Iris pigment epithelial cell (primary cell): ENCODE measurements at regions not wholly inside any gene's neighbourhood (a gene's known extent, or its start where the extent isn't known, plus 50 kb on each side); places are given as distances from the start of the nearest gene placed in this dataset.
"Not testable (repeated sequence)": the region's sequence is repeated elsewhere in the genome, so short reads cannot be mapped to it uniquely, and the experiment has no call there.

Experiments
- DNase-seq: peaks from one replicate; pipeline ENCODE4 v3.0.0-alpha.2; 2011; ENCODE audit warnings: low read depth

DNA sequence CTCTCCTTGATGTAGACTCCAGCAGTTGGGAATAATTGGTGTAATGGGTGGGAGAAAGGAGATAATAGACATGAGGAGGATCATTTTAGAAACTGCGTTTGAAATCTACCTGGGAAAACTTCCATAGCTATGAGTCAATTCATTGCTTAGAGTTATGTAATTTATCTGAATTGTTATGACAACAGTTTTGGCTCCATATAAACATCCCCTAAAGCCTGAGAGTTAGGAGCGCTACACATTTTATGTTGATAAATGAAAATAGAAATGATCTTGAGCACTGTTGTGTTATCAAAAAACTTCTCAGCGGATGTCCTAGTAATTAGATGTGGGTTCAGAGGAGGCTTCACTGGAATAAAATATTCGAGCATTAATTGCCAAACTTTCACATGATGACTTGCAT, 573.4 kb downstream of the TSN start:
- no peak for DNase-seq

DNA sequence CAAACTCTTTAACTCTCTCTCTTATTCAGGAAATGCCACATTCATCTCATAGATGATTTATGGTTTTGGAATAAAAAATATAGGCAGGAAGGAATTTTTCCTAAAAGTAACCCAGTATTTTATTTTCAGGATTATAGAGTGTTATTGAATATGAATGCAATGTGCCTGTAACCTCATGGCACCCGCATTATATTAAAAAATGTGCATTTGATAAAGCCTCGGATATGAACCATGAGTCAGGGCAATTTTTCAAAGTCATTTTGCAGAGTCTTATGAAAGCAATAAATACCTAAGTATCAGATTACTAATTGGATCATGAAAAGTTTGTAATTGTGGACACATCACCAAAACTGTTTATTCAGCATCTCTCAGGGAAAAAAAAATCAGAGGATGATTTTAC, 573.8 kb downstream of the TSN start:
- DNase-seq: no peak

DNA sequence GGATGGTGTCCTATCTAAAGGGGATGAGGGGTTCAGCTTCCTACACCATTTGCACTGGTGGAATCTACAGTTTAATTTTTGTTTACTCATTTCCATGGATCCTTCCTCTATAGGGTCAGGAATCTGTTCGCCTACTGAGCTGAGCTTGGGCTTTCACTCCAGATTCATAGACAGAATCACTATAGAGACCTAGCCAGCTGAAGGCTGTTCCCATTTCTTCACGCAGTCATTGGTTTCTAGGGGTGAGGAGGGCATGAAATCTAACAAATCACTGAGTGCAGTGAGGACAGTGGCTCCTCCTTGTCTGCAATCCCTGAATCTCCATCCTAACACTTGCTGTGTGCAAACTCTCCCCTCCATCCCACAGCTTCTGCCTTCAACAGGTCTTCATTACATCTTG, 578.5 kb downstream of the TSN start:
- no peak for DNase-seq

DNA sequence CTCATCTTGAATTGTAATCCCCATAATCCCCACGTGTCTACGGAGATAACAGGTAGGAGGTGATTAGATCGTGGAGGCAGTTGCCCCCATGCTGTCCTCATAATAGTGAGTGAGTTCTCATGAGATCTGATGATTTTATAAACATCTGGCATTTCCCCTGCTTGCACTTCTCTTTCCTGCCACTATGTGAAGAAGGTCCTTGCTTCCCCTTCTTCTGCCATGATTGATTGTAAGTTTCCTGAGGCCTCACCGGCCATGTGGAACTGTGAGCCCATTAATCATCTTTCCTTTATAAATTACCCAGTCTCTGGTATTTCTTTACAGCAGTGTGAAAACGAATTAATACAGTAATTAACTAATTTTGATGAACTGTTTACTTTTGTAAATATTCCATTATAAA, 582.5 kb downstream of the TSN start:
- no peak for DNase-seq

DNA sequence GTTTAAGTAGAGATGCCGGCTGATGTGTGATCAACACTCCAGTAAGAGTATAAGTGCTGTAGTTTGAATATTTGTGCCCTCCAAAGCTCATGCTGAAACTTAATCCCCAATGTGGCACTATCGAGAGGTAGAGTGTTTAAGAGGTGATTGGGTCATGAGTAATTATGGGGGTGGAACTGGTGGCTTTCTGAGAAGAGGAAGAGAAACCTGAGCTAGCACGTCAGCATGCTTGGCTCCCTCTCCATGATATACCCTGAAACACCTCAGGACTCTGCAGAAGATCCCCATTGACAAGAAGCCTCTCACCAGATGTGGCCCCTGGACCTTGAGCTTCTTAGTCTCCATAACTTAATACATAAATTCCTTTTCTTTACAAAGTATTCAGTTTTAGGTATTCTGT, 584.8 kb downstream of the TSN start:
- DNase-seq: no peak

DNA sequence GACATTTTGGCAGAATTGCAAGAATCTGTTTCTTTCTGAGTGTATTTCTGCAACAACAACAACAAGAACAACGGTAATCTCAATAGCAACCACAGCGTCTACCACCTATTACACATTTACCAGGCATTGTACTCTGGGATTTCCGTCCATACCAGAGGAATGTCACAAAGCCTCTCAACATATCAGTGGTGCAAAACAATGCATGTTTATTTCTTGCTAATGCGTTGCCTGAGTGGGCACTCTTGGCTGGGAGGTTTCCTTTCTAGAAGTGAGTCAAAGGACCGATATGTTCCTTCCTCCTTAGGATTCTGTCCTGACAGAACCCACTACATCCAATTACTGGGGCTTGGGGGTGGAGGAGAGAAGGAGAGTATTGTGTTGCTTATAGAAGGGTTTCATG, 585.6 kb downstream of the TSN start:
- DNase-seq: peak; percentile 1

DNA sequence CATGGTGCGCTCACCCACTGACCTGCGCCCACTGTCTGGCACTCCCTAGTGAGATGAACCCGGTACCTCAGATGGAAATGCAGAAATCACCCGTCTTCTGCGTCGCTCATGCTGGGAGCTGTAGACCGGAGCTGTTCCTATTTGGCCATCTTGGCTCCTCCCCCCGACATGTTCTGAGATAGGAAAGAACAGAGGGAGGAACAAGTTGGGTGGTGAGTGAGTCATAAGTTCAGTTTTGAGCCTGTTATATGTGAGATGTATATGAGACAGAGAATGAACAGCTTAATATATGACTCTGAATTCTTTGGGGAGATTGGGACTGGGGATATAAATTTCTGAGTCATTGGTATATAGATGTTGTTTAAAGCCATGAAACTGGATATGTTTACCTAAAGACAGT, 596.7 kb downstream of the TSN start:
- not testable (repeated sequence) for DNase-seq

DNA sequence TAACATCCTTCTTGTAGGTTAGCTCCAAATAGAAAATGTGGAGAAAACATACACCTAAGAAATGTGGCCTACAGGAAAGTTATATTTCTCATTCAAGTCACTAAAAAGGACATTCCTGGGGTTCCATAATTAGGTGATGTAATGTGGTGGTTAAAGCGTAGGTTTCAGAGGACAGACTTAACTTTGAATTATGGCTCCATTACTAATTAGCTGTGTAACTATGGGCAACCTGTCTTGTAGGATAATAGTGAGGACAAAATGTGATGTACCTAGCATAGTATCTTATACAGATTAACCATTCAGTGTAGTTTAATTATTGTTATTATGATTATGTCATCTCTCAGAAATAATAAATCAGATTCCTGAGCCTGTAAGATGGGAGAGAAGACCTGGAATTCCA, 602.5 kb downstream of the TSN start:
- no peak for DNase-seq

DNA sequence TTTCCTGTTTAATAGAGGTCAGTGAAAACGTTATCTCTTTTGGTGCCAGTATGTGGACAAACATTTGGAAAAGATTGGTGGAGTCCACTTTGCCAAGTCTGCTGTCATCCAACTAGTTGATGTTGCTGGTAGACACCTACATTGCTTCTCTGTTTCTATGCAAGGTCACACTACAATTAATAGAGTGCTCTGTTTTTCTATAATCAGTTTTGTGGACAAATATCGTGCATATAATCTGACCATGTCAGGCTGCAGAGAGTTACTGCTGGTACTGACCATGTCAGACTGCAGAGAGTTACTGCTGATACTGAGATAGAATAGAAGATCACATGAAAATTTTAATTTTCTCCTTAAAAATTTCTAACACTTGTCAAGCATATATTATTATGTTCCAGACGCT, 603.3 kb downstream of the TSN start:
- no peak for DNase-seq

DNA sequence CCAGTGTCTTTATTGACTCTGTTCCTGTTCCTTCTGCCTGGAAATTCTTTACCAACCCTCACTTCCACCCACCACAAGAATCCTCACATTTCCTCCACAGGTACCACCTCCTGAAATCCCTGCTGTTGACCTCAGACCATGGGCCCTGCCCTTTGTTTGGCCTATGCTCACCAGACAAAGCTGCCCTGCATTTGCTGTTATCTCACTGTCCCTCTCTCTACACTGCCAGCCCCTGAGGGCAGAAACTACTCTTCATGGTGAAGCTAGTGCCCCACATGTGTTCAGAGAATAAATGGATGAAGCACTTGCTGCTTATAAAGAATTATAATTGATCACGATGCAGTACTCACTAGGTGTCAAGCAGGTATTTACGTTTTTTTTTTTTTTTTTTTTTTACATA, 608.4 kb downstream of the TSN start:
- no peak for DNase-seq

DNA sequence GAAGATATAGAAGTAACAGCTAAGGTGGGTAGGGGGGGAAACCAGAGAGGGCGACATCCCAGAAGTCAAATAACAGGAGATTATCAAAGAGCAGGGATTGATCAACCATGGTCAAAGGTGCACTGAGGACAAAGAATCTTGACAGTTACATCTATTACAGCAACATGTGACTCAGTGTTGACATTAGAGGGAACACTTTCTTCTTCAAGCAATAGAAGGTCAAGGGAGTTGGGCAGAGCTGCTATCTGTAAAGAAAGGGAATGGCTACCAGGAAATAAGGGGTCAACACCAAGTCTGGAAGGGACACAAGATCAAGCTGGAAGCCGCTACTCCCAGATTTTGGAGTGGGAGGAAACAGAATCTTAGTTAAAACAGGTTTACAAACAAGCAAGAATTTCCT, 611.0 kb downstream of the TSN start:
- no peak for DNase-seq

DNA sequence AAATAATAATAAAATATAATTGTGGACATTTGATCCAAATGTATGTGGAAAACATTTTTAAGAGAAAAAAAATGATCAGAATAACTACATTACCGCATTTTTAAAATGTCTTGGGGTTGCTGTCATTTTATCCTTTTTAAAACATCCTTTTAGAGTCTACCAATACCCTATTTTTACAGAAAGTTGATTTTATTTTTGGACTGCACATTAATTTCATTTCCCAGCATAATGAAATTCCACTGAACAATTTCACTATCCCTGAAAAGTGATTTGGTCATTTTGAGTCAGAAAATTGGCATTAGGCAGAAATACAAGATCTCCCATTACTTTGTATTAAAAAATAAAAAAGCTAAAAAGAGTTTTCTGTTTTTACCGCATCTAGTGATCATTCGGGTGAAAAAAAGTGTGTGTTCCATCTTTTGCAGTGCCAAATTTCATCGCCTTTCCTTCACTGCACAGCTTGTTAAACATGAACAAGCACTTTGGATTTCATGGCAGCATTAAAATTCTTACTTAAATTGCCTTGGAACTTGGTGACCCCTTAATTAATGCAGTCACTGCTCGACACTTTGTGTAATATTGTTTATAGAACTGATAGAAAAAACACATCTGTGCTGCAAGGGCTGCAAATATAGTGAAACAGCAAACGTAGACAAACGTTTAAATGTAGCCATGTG, 611.7 kb downstream of the TSN start:
- DNase-seq: no peak

DNA sequence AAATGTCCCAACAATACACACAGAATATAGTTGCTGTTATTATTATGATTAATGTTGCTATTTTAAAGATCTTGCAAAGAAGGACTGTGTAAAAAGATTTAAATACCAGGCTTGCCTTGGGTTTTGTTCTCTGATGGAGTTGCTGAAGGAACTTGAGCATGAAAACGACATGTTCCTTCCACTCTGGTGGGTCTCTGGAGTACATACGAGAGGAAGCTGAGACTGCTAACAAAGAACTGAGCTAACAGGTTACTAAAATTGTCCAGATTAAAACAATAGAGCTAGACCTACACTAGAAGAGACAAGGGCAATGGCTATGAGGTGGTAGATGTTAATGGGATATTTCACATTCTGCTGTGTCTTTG, 612.2 kb downstream of the TSN start:
- no peak for DNase-seq

DNA sequence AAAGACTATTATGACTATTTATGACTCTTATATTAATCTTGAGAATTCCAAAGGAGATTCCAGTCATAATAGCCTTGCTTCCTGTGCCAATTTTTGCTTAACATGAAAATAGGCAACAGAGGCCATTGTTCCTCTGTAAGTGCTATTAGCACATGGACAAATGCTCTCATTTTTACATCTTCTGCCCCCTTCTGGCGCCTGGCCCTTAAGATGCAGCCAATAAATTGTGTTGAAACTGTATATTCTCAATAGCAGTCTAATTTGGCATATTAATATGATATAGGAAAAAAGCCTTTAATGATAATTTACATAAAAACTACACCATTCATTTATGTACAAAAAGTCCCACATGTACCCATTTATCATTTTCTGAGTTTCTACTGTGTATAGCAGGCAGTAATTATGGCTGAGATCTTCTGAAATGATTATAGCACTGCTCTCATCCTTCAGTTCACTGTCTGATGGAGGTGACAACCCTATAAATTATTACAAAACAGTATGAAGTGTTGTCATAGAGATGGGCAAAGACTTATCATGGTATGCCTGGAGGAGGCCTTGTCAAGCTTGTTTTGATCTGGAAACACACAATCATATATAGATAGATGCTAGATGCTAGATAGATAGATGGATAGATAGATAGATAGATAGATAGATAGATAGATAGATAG, 613.3 kb downstream of the TSN start:
- no peak for DNase-seq

DNA sequence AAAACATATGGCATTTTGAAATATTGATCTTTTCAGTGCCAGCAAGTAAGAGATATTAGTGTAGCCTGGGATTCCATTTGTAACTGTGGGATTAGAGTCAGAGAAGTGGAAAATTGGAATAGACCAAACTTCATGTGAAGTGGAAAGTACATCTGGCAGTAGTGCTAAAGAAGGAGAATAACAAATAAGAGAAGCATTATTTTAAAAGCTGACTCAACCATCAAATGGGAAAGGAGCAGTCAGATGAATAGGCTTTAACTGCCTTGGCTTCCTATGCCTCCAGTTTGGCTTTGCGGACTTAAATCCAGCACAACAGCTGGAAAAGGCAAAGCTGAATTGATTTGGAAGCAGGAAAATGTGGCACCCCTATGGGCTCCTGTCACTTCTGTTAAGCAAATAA, 623.1 kb downstream of the TSN start:
- DNase-seq: no peak

DNA sequence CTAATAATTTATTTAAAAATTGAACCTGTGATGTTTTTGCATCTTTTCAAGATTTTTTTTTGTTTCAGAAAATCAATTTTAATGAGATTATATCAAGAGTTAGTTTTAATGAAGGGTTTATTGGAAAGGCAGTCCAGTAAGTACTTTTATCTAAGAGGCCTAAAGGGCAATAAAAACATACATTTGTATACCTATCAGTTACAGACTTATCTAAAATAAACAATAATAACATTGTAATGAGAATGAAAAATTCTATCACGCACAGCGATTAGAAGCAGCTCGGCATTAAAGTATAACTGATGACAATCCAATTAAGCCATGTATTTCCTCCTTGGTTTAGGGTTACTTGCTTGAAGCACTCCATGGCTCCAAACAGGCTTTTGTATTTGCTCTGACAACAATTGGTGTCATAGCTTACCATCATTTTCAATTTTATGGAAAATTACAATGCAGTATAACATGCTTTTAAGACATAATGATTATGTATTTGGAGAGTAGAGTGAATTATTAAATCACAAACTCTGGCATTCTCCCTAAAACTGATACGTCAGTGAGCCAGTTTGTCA, 629.4 kb downstream of the TSN start:
- DNase-seq: no peak

DNA sequence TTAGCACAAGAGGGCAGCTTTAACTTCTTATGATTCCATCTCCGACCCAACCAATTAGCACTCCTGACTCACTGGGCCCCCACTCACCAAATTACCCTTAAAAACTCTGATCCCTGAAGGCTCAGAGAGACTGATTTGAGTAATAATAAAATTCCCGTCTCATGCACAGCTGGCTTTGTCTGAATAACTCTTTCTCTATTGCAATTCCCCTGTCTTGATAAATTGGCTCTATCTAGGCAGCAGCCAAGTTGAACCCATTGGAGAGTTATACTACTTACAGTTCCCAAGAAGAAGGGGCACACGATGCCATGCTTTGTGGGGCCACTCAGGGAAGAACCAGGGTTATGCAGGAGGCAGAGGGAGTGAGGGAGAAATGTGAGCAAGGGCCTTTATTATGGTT, 632.8 kb downstream of the TSN start:
- DNase-seq: no peak

DNA sequence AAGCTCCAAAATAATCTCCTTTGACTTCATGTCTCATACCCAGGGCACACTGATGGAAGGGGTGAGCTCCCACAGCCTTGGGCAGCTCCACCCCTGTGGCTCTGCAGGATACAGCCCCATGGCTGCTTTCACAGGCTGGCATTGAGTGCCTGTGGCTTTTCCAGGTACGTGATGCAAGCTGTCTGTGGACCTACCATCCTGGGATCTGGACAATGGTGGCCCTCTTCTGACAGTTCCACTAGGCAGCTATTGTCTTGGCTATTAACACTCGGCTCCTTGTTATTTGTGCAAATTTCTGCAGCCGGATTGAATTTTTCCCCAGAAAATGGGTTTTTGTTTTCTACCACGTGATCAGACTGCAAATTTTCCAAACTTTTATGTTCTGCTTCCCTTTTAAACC, 634.2 kb downstream of the TSN start:
- DNase-seq: no peak

DNA sequence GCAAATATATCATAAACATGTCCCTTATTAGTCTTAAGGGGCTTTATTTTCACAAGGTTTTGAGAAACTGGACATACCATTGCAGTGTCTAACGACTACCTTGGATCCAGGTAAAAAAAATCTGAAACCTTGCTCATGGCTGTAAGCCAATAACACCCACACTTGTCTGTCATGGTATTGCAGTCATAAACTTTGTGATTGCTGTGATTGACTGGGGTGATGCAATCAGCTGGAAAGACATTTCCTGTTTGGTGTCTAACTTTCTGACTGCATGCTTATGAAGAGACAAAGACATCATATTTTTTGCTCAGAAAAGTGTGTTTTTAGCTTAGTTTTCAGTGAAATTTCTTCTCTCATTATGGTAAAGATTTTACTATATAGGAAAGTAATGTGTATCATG, 635.0 kb downstream of the TSN start:
- DNase-seq: peak; percentile 1

DNA sequence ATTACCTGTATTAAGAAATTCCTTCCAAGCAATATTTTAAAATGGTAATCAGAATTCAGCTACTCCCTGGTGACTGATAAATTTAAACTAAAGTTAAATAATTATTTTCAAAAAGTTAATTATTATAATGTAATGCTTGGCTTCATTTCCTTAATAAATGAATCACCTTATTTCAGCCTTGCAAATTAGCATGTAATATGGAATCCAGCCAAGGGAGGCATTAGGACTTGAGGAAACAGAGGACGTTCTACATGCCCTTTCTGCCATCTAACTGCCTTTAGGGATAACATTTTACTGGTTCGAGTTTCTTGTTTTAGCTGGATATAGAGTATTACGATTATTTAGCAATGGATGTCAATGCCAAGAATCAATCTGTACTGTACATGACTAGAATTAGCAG, 636.3 kb downstream of the TSN start:
- no peak for DNase-seq

DNA sequence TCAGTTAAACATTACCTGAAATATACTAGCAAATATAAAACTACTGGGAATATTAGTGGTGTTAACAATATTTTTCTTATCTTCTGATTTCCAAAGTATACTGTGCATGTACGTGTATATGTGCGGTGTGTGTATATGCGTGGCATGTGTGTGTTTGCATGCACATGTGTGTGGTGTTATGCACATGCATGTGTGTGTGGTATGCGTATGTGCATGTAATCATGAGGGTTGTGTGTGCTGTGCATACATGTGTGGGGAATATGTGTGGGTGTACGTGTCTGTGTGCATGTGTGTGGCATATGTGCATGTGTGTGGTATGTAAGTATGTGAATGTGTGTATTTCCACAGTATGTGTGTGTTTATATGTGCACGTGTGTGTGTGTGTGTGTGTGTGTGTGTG, 640.2 kb downstream of the TSN start:
- DNase-seq: no peak

DNA sequence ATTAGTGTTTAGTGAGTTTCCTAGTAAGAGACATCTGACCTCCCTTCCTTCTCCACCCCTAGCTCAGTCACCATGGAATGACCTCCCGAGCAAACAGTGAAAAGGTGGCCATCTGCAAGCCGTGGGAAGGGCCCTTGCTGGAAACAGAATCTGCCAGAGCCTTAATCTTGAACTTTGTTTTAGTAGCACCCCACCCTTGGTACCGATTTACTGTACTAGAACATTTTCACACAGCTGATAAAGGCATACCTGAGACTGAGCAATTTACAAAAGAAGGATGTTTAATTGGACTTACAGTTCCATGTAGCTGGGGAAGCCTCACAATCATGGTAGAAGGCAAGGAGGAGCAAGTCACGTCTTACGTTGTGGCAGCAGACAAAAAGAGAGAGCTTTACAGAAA, 655.8 kb downstream of the TSN start:
- DNase-seq: no peak

DNA sequence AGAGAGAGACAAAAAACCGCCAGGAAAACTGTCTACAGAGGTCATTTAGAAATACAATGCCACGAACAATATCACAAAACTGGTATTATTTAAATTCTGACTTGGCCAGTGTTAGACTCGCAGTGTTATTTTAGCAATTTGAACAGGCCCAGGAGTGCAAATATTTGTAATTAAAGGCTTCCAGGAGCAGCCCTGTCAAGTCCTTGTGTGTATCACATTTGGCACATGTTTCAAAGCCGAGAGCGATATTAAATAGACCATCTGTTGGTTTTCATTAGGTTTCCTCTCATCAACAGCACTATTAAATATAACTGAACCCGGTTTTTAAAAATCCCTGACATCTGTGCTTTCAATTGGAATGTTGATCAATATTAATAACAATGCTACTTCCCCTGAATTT, 656.9 kb downstream of the TSN start:
- no peak for DNase-seq

DNA sequence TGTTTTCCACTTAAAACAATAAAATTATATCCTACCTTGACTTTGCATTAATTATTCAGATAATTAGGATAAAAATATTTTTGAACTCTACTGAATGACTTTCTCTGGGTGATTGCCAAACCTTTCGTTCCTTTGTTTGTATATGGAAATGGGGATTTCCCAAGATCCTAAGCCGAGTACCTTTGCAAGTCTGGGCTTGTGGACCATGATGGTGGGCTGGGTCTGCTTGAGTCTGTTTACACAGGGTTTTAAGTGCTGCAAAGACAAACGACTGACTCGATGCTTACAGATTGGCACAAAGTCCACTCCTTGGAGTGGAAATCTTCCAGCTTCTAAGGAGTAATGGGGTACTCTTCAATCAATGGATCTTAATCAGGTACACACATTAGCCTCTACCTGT, 659.5 kb downstream of the TSN start:
- DNase-seq: no peak
